HG03097 (cell line): ENCODE measurements at regions not wholly inside any gene's neighbourhood (a gene's known extent, or its start where the extent isn't known, plus 50 kb on each side); places are given as distances from the start of the nearest gene placed in this dataset.

Source experiments
- ATAC-seq: cut with Tn5 transposase; IDR thresholded peaks from one replicate; pipeline ENCODE4 v1.9.1; 2021; ENCODE audit not compliant: unreplicated experiment, low FRiP score

DNA sequence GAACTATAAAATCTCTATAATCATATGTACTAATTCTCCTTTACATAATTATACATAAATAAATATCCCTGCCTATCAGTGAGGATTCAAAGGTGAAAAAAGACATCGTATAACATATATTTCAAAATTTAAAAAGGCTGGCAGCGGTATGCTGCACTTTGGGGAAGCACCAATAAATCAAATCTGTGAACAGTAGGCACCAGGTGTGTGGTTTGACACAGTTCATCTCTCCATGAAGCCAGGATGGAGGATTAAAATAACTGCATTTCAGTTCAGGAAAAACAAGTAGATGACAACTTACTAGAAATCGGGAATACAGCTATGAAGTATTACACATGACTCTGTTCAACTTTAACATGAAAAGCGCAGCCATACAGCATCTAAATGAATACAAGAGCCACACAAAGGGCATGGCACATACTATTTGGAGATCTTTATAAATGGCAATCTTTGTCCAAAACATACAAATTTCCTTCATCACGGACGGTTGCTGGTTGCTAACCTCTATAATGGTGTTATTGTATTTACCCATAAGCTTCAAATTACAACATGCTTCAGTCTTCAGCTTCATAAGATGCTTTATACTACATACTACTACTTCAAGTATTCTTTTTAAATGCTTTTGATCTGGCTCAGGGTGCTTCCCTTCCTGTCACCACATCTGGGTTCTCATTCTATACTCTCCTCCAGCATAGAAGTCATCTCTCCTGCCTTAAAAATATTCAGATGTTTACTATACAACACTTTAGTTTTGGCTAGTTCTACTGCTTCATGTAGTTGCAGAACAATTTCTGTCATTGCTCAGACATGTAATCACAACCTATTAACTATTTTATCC lies 128.7 kb downstream of the KLF12 start:
- no peak for ATAC-seq

DNA sequence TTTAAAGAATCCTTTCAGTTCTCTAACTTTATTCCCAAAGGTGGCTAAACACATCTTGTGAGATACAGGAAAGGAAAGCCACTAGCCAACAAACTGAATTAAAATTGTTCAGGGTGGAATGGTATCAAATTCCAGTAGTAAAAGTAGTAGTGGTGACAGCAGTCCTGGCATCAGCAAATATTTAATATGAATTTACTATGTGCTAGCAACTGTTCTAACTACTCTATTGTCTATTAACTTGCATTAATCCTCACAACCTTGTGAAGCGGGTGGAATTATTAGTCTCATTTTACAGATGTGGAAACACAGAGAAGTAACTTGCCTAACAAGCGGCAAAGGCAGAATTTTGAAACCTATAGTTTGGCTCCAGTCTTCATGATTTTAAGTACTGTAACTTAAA lies 130.1 kb downstream of the KLF12 start:
- no peak for ATAC-seq

DNA sequence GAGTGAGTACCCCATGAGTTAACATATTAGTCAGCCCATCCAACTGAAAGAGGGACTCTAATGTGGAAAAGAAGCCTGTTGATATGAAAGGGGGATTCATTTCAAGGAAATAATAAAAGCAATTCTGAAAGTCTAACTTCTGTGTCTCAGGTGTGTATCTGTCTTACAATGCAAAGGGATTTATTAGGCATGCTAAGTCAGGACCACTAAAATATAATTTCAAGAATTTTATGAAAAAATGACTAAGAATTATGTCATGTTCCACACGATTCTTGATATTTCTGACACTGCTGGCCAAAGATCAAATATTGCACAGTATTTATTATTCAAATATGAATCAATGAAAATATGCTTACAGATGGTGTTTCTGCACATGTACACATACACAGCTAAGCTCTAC lies 130.8 kb downstream of the KLF12 start:
- ATAC-seq: no peak

DNA sequence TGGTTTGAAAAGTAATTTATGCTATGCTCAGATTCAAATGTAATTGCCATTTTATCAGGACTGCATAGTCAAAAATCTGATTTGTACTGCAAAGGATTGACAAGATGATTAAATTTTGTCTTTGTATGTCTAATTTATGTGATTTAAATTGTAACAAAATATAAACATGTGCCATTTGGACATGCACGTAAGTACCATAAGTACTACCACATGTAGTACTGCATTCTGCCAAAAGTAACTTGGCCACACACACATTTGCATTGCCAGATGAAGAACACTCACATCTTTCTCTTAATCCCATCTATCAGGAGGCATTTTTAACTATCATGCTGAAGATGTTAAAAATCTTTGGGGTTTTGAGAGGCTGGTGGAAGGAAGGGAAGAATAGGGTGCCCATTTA lies 133.3 kb downstream of the KLF12 start:
- ATAC-seq: no peak

DNA sequence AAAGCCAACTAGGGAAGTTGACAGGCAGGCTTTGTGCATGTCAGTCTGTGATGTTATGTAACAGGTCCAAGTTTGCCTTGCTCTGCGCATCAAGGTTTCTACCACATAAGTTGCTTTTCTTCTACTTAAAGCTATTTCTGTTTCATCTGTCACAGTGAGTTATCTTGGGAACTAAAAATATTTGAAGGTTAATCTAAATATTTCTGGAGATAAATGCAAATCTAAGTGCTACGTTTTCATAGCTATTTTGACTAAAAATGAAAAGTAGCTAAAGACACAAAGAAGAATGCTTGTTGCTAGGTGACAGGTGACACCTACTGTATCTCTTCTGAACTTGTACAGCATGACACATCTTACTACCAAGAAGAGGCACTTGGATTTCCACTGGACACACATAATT lies 135.6 kb downstream of the KLF12 start:
- no peak for ATAC-seq

DNA sequence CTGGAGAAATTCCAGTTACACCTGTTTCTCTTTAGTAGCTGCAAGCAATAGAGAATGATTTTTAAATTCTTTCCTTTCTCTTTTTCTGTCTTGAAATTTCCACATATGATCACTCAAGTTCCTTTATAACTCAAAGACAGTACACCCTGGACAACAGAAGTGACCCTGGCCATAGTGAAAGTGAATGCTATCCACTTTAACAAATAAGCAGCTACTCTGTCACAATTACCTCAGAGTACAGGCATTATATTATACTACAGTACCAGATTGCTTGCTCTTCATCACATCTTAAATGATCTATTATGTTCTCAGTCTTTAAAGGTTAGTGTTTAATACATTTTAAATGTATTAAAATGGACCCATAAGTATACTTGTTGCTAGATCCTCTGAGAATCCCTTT lies 136.2 kb downstream of the KLF12 start:
- ATAC-seq: no peak

DNA sequence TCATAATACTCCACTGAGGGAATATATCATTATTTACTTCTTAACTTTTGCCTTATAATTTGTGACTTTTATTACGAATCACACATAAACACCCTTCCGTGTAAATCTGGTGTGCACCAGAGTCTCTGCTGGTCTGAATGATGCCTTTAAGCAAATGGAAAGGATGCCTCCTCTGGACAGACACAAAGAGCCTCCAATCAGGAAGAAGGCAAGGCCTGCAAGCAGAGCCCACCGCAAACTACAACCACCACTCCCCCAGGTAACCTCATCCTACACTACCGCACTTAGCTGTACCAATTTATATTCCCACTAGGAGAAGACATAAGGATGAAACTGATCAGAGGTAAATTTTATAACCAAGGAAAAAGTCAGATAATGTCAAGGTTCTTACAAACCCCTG lies 137.6 kb downstream of the KLF12 start:
- ATAC-seq: no peak

DNA sequence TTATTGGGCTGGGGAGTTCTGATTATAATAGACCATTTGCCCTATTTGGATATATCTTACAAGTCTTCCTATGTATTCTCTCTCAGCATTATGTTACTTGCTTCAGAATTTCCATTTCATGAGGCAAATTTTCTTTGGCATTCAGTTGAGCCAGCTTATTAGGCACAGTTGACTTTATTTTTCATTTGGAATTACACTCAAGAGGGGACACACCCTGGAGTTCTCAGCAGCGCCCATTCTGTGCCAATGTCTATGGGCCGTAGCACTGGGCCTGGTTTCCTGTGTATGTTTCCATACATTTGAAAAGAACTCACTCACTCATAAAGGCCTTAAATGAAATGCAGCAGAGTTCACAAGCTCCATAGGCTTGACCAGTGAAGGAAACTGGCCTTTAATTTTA lies 138.5 kb downstream of the KLF12 start:
- no peak for ATAC-seq

DNA sequence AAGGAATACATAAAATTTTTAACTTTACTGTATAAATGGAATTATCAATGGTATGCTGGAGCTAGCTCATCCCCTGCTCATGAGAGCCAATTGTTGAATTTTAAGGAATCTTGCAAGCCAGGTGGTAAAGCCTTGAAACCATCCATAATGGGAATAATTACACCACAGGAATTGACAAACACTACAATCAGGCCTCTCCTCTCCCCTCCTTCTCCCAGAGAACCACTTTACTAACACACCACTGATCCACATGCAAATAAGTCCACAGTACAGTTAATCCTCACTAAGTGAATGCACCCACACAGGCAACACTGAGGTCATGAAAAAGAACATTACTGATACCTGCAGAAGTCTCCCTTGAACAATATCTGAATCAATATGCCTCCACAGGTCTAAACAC lies 140.5 kb downstream of the KLF12 start:
- no peak for ATAC-seq

DNA sequence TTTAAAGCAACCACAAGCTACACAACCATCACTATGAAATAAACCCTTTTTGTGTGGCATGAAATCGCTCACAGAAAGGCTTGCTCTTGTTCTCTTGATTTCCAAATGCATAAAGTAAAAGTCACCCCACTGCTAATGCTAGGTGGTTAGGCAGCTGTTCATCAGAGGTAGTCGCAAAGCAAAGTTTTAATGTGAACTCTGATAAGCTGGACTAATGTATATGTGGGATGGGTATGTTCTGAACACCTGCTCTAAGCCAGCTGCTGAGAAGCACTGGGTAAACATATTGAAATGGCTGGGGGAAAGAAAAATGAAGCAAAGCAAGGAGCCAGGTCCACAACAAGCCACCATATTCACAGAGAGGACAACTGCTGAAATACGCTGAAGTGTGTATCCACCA lies 142.3 kb downstream of the KLF12 start:
- no peak for ATAC-seq

DNA sequence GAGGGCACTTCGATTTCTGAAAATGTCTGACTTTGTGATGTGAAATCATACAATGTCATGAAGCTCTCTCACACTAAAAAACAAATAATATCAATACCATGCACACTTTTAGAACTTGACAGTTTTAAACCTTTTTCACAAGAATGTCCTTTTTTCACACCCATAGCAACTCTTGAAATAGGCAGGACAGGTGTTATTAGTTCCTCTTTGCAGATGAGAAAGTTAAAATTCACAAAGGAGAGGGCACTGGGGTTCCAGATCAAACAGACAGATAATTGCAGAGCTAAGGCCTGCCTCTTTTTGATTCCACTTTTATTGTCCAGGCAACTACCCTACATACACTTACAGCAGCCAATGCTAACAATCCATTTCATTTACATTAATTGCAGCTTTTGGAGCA lies 142.8 kb downstream of the KLF12 start:
- ATAC-seq: no peak

DNA sequence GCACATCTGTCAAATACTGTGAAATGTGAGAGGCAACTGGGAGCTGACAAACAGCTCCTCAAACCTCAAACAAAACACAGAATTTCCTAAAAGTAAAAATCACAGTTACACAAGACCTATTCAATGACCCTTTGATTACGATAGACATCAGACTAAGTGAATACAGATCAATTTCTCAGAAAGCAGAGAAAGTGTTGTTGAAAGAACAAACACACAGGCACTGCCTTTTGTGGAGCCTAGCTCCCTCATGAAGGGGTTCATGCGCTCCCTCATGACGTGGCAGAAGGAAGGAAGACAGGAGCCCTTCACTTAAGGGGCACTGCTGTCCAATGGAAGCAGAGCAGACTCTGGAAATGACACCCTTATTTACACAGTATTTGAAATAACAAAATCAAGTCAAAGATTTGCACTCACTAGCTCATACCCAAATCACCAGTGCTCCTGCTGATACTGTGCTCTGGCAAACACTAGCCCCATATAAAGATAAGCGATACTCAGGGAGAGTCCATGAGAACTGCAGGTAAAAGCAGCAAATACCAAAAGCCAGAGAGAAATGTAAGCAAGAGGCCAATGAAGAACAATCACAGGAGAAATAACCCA lies 144.9 kb downstream of the KLF12 start:
- ATAC-seq: no peak

DNA sequence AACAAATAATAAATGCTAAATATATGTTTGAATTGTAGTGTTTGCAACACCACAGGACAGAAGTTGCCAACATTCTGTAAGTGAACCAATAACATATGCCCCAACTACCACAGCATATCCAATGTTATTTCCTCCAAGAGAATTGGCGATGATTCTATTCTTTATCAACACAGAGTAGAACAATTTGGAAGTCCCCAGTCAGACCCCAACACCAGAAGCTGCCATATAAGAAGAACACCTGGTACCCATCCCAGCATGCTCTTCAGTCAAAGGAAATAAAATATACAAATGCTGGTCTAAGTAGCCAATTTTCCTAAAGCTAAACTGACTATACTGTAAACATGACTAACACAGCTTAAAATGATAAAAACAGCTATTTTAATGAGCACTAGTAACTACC lies 145.7 kb downstream of the KLF12 start:
- ATAC-seq: no peak

DNA sequence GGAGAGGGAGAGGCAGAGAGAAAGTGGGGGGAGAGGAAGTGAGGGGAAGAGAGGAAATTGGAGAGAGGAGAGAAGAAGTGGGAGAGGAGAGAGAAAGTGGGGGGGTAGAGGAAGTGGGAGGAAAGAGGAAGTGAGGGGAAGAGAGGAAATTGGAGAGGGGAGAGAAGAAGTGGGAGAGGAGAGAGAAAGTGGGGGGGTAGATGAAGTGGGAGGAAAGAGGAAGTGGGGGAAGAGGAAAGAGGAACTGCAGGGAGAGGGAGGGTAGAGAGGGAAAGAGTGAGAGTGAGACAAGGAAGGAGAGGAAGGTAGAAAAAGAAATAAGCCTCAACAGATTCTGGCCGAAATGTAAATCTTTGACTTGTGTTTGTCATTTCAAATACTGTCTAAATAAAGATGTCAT lies 146.6 kb downstream of the KLF12 start:
- no peak for ATAC-seq

DNA sequence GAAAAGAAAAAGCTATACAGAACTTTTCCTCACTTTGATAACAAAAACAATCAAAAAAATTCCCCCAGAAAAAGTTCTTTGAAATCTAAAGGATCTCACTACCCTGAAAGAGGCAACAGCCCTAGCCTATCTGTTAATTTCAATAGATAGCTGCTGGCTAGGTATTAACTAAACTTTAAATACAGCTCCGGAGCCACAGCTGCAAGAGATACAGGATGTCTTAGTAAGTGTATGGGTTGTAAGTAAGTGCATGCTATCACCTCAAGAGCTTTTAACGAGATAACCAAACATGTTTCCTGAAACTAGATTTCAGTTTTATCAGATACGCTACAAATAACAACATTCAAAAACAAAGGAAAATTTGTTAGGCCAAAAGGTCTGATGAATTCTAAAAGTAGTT lies 148.4 kb downstream of the KLF12 start:
- ATAC-seq: no peak

DNA sequence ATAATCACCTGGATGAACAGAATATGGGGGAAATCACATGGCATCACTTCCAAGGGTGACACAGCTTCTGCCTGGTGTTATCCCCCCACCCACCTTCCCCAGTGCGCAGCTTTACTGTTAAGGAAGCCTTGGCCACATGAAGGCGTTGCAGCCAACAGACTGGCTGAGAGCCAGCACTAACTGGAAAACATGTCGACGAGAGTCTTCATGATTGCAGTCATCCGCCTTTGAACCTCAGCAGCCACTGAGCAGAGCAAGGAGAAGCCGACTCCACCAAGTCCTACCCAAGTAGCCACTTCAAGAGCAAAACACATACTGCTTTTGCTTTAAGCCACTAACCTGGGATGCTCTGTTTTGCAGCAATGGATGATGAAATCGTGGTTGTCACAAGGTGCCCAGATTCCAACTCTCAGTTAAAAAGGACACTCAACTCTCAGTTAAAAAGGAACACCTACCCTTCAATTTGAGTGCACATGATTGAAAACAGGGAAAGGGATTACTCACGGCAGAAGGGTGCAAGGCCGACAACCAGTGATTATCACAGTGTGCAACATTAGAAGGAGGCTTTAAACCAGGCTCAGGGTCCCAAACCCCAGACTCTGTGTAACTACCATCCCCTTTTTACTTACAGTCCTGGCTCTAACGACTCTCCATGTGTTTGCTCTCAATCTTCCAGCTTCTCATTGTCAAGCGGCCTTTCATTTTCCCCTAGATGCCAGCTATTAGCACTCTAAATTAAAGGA lies 149.1 kb downstream of the KLF12 start:
- no peak for ATAC-seq

DNA sequence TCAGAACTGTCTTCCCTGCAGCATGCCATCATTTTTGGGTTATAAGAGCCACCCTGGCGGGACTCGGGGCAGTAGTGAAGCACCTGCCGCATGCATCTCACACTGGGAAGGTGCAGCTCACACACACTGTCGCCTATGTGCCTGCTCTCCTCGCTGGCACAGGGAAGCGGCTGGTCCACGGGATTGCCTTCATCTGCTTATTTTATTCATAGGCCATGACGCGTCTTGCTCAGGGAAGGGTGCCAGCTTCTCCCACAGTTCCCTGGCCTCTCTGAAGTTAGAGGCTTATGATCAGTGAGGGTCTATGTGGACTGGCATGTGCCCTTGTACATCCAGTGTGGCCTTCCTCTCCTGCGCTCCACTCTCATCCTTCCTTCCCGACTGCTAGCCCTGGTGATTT lies 150.0 kb downstream of the KLF12 start:
- ATAC-seq: no peak

DNA sequence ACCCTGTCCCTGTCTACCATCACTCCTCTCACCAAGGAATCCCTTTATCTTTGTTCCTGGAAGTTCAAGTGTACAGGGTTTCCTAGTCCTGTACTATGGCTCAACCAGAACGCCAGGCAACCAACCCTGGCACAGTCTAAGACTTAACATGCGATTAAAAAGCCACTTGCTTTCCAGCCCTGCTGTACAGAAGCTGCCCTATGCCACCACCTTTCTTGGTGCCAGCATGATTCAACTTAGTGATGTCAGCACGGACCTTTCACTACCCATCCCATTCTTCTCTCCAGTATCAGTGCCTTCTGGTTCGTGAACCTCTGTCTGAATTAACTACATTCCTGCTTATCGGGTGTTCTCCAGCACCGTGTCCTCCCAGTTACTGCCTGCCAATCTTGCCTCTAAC lies 151.1 kb downstream of the KLF12 start:
- no peak for ATAC-seq

DNA sequence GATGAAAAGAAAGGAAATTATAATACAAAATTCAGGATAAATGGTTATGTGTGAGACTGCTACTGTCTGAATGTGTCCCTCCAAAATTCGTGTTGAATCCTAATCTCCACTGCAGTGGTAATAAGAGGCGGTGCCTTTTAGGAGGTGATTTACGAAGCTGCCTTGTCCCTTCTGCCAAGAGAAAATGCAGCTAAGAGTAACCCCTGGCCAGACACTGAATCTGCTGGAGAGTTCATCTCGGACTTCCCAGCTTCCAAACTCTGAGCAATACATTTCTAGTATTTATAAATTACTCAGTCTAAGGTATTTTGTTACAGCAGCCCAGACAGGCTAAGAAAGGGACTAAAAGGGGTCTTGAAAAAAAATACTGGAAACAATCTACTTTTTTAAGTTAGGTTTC lies 152.6 kb downstream of the KLF12 start:
- ATAC-seq: no peak

DNA sequence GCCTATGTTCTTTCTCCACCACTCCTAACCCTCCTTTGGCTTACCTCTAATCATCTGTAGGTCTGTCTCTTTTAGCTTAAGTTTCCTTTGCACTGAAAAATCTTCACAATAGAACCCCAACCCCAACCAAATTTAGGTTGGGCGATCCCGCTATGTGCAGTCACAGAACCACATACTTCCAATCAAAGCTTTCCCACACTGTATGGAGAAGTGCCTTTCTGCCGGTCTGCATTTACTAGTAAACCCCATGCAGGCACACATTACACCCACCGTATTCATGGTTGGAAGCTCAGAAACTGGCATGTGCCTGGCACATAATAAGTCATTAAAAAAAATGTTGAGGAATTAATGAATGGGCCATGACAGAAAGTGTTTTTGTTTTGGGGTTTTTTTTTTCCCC lies 158.4 kb downstream of the KLF12 start:
- no peak for ATAC-seq

DNA sequence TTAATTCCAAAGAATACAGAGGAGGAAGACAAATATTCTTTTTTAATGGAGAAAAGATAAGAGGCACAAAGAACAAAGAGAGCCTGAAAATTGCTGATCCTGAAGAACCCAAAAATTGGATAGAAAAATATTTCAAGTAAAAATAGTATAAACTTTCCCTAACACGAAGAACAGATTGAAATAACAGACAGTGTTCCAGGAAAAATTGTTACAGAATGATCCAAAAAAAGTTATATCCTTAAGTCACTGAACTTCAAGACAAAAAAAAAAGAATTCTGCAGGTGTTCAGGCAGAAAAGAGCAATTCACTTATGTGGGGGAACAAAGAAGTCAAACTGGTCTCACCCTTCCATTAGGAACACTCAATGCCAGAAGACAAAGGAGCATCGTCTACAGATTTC lies 160.2 kb downstream of the KLF12 start:
- no peak for ATAC-seq

DNA sequence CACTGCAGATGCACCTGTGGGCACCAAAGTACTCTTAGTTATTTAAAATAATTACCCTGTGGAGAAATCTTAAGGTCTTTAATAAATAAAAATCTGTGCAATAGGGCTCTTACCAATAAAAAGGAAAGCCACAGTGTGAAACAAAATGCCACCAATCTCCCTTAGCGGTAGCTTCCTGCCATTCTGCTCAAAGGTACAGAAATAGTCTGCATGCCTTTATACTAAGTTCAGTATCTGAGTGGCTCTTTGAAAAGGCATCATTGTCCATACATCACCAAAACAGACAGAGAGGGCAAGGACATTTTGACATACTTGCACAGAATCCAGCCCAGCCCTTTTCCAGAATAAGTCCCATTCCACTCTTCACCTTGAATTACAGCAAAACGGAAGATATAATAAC lies 161.0 kb downstream of the KLF12 start:
- ATAC-seq: no peak
